GM12874 (cell line): ENCODE measurements at regions not wholly inside any gene's neighbourhood (a gene's known extent, or its start where the extent isn't known, plus 50 kb on each side); places are given as distances from the start of the nearest gene placed in this dataset.

Experiments used
- CTCF ChIP-seq: IDR thresholded peaks from 2 replicates; pipeline ENCODE4 v1.5.1; 2011; ENCODE audit warnings: low read depth, mild to moderate bottlenecking, control low read depth, low read length, moderate library complexity; ENCODE audit not compliant: insufficient read depth

- TF ChIP-seq CTCF = no peak
These were observed 267.3 kb downstream of the ANAPC1 start for GRCh38 chr2:111616651-111617218.

- no peak for TF ChIP-seq CTCF
These were observed 266.4 kb downstream of the ANAPC1 start for GRCh38 chr2:111617299-111618225.

GRCh38 chr2:111618226-111618977 is 265.6 kb downstream of the ANAPC1 start:
- TF ChIP-seq CTCF = no peak

GRCh38 chr2:111618978-111619902 is 264.8 kb downstream of the ANAPC1 start:
- no peak for TF ChIP-seq CTCF

GRCh38 chr2:111620281-111620680 is 263.7 kb downstream of the ANAPC1 start:
- no peak for TF ChIP-seq CTCF

- TF ChIP-seq CTCF = no peak
These were observed 261.1 kb downstream of the ANAPC1 start for GRCh38 chr2:111622859-111623258.
